ENCODE measurements at regions not wholly inside any gene's neighbourhood (a gene's known extent, or its start where the extent isn't known, plus 50 kb on each side); places are given as distances from the start of the nearest gene placed in this dataset.

DNA sequence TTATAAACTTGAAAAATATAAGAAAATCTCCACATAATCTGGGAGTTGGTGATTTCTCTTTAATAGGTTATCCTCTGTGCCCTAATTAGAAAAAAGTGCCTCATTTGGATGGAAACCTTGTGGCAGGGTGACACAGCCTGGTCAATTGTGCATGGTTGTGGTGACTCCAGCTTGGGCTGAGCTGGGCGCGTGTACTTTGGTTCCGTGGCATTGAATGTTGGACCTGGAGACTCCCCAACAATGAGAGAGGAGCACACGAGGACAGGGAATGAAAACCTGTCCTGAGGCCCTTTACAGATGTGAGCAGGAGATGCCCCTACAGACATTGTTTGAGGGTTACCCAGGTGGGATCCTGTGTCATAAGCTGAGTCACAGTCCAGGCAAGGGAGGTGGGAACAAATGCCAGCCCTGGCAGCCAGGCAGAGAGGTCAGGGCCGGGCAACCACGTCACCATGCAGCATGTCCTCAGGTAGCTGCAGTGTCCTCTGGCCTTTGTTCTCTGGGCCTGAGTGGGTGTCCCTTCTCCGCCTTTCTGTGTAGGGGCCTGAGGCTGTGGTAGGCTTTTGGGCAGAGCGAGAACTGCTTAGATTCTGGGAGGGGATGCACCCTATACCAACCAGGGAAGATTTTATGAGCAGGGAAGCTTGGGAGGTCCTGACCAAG, 147.4 kb upstream of the TBX20 start:
- ChIA-PET CTCF (no interaction called here), POLR2A (no interaction called here)
- TF ChIP-seq ZNF384 (IDR thresholded peaks at IDR 0.05) (no peak), ELF4 (IDR thresholded peaks at IDR 0.05) (no peak), ARNT (IDR thresholded peaks at IDR 0.05) (no peak)
- DNase-seq (ENCODE audit: extremely low spot score), result no peak

DNA sequence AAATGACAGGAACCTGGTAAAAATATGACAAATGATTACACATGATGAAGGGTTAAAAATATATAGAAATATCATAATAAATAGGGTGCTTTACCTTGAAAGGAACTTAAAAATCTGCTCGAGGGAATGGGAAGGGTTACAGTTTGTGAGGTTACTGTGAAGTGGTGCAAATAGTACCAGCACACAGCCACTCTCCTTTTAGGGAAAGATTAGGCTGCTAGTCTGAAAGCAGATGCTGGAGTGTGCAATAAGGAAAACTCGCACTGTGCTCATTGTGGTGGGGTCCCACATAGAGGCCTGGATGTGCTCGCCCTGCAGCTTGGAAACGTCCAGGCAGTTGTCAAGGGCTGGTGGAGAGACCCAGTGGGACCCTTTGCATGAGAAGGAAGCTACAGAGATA, 145.9 kb upstream of the TBX20 start:
- no peak for TF ChIP-seq ARNT (IDR thresholded peaks at IDR 0.05)
- TF ChIP-seq SUZ12 (IDR thresholded peaks at IDR 0.05), result no peak
- TF ChIP-seq L3MBTL2 (conservative IDR thresholded peaks at IDR 0.05), result no peak
- no peak for TF ChIP-seq BHLHE40 (IDR thresholded peaks at IDR 0.05; ENCODE audit: borderline replicate concordance)
- no peak for TF ChIP-seq ZNF384 (IDR thresholded peaks at IDR 0.05)
- TF ChIP-seq, protein P1, sequence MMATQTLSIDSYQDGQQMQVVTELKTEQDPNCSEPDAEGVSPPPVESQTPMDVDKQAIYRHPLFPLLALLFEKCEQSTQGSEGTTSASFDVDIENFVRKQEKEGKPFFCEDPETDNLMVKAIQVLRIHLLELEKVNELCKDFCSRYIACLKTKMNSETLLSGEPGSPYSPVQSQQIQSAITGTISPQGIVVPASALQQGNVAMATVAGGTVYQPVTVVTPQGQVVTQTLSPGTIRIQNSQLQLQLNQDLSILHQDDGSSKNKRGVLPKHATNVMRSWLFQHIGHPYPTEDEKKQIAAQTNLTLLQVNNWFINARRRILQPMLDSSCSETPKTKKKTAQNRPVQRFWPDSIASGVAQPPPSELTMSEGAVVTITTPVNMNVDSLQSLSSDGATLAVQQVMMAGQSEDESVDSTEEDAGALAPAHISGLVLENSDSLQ (IDR thresholded peaks at IDR 0.05), result no peak
- no peak for TF ChIP-seq FOXM1 (IDR thresholded peaks at IDR 0.05; ENCODE audit: borderline replicate concordance)
- no peak for TF ChIP-seq NFRKB (IDR thresholded peaks at IDR 0.05)
- TF ChIP-seq TARDBP (IDR thresholded peaks at IDR 0.05), result no peak
- TF ChIP-seq HDGF (IDR thresholded peaks at IDR 0.05; ENCODE audit: borderline replicate concordance), result no peak
- no peak for TF ChIP-seq SP1 (IDR thresholded peaks at IDR 0.05)
- TF ChIP-seq CTBP1 (IDR thresholded peaks at IDR 0.05; ENCODE audit: borderline replicate concordance), result no peak
- TF ChIP-seq LEF1 (IDR thresholded peaks at IDR 0.05; ENCODE audit: borderline replicate concordance), result no peak
- no peak for TF ChIP-seq FOXK2 (IDR thresholded peaks at IDR 0.05)
- TF ChIP-seq FOXA1 (IDR thresholded peaks at IDR 0.05), result no peak
- DNase-seq (ENCODE audit: extremely low spot score), result no peak
- ChIA-PET CTCF (no interaction called here), POLR2A (no interaction called here)

DNA sequence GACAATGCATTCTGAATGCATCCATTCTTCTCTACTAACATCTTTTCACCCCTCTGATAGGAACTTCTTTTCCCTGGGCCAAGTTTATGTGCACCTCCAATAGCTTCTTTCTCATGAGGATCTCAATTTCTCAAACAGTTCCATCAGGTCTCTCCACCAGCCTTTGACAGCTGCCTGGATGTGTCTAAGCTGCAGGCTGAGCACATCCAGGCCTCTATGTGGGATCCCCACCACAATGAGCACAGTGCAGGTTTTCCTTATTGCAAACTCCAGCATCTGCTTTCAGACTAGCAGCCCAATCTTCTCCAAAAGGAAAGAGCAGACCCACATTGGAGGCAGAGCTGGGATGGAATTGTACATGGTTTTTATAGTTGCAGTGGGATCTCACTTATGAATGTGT, 145.3 kb upstream of the TBX20 start:
- ChIA-PET POLR2A (no interaction called here), CTCF (no interaction called here)
- no peak for DNase-seq (ENCODE audit: extremely low spot score)
- TF ChIP-seq NFRKB (IDR thresholded peaks at IDR 0.05) (no peak), ELF4 (IDR thresholded peaks at IDR 0.05) (no peak)

DNA sequence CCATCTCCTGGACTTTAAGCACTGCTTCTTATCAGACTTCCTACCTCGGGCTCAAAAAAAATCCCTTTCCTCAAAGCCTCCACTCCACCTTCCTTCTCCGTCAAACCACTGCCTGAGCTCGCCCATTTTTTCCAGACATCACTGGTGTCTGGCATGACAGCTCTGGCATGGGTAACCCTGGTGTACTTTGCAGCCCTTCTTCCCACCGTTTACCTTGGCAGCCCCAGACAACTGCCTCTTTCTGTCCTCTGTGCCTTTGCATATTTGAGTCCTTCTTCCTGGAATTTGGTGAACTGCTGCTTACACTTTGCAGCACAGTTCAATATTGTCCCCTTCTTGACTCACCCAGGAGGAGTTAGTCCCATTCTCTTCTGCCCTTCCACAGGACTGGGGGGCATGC, 144.6 kb upstream of the TBX20 start:
- CTCF ChIA-PET, result no interaction called here
- POLR2A ChIA-PET, result no interaction called here
- TF ChIP-seq FOXK2 (IDR thresholded peaks at IDR 0.05) (no peak), SP1 (IDR thresholded peaks at IDR 0.05) (no peak), L3MBTL2 (conservative IDR thresholded peaks at IDR 0.05) (no peak), FOXM1 (IDR thresholded peaks at IDR 0.05; ENCODE audit: borderline replicate concordance) (no peak), ELF4 (IDR thresholded peaks at IDR 0.05) (no peak), ARNT (IDR thresholded peaks at IDR 0.05) (no peak)

DNA sequence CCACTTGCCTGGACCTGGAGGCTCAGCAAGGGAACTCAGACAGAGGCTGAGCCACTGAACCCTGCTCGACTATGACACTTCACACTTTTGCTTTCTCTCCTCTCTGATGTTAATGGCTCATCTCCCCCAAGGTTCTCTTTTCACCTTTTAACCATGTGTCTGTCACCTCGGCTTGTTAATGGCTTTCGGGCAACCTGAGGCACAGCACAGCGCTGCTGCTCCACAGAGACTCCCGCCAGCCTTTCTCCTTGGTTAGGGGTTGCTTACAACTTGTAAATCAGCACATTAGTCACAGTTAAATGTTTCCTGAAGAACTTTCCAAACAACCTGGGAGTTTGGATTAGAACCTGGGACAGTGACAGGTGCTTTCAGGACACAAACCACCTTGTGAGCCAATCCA, 136.2 kb upstream of the TBX20 start:
- ChIA-PET POLR2A (no interaction called here), CTCF (no interaction called here)
- TF ChIP-seq LEF1 (IDR thresholded peaks at IDR 0.05; ENCODE audit: borderline replicate concordance) (no peak), SUZ12 (IDR thresholded peaks at IDR 0.05) (no peak), FOXM1 (IDR thresholded peaks at IDR 0.05; ENCODE audit: borderline replicate concordance) (no peak), BHLHE40 (IDR thresholded peaks at IDR 0.05; ENCODE audit: borderline replicate concordance) (no peak), TARDBP (IDR thresholded peaks at IDR 0.05) (no peak), FOXK2 (IDR thresholded peaks at IDR 0.05) (no peak), FOXA1 (IDR thresholded peaks at IDR 0.05) (no peak), ZNF384 (IDR thresholded peaks at IDR 0.05) (no peak), HDGF (IDR thresholded peaks at IDR 0.05; ENCODE audit: borderline replicate concordance) (no peak), SP1 (IDR thresholded peaks at IDR 0.05) (no peak), ARNT (IDR thresholded peaks at IDR 0.05) (no peak), NFRKB (IDR thresholded peaks at IDR 0.05) (no peak)
- TF ChIP-seq, protein P1 (IDR thresholded peaks at IDR 0.05), result no peak
- no peak for DNase-seq (ENCODE audit: extremely low spot score)

More for the DNA sequence above, 144.6 kb upstream of the TBX20 start:
- DNase-seq (ENCODE audit: extremely low spot score), result no peak

DNA sequence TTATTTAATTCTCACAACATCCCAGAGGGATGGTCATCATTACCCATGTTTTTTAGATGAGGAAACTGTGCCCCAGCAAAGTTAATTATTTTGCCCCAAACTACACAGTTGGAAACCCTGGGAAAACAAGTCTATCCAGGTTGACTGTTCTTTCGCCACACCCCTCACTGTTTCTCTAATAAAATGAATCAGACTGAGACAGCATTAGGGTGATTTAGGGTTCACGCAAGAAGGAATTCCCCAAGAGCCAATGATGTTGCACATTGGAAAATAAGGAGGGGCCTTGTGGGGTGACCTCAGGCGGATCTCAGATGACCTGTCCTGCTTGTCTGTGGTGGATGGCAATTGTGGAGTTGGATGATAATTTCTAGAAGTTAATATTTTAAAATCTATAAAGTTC, 135.7 kb upstream of the TBX20 start:
- ChIA-PET CTCF (no interaction called here), POLR2A (no interaction called here)
- TF ChIP-seq HDGF (IDR thresholded peaks at IDR 0.05; ENCODE audit: borderline replicate concordance), result no peak
- TF ChIP-seq FOXK2 (IDR thresholded peaks at IDR 0.05), result no peak
- DNase-seq (ENCODE audit: extremely low spot score), result no peak

DNA sequence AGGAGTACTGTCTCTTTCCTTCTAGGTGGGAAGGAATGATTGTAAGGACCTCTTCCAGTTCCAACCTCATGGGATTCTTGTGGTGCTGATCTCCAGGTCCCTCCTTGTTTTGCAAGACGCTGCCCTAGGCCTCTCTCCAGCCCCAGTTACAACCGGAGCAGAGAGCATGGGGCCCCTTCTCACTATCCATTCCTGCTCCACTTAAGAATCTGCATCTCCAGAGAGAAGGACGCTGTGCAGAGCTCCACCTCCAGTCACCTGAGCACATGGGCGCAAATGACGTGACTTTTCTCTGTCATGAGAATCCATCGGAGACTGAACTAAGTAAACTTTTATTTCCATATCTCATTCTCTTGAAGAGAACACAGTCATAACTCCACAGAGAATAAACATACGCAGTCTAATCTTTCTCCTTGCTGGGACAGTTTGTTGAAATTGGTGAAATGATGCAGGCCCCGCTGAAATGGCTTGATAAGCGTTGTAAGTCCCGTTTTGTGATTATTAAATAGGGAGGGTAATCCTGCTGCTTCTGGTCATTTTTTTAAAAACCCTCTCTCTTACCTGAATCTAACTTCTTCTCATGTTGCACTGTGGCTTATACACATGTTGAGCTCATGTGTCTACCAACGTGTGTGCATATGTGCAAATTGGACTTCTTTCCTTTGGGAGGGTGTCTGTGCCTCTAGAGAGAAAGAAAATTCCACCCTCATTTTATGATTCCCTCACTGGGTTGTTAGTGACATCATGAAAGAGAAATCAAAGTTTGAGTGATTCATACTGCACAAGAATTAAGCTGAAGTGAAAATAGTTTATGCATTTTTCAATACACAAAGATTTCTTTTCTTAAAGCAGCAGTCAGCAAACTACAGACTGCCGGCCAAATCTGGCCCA, 133.2 kb upstream of the TBX20 start:
- CTCF ChIA-PET, result no interaction called here
- DNase-seq (ENCODE audit: extremely low spot score), result no peak
- POLR2A ChIA-PET, result no interaction called here
- TF ChIP-seq NFRKB (IDR thresholded peaks at IDR 0.05), result no peak
- no peak for TF ChIP-seq FOXK2 (IDR thresholded peaks at IDR 0.05)
- TF ChIP-seq SP1 (IDR thresholded peaks at IDR 0.05), result no peak
- TF ChIP-seq TARDBP (IDR thresholded peaks at IDR 0.05), result no peak
- no peak for TF ChIP-seq HDGF (IDR thresholded peaks at IDR 0.05; ENCODE audit: borderline replicate concordance)
- TF ChIP-seq L3MBTL2 (conservative IDR thresholded peaks at IDR 0.05), result no peak
- TF ChIP-seq BHLHE40 (IDR thresholded peaks at IDR 0.05; ENCODE audit: borderline replicate concordance), result no peak
- no peak for TF ChIP-seq SUZ12 (IDR thresholded peaks at IDR 0.05)
- no peak for TF ChIP-seq FOXM1 (IDR thresholded peaks at IDR 0.05; ENCODE audit: borderline replicate concordance)
- TF ChIP-seq ZNF384 (IDR thresholded peaks at IDR 0.05), result no peak
- no peak for TF ChIP-seq ELF4 (IDR thresholded peaks at IDR 0.05)
- TF ChIP-seq, protein P1 (IDR thresholded peaks at IDR 0.05), result no peak
- TF ChIP-seq LEF1 (IDR thresholded peaks at IDR 0.05; ENCODE audit: borderline replicate concordance), result no peak
- no peak for TF ChIP-seq ARNT (IDR thresholded peaks at IDR 0.05)
- TF ChIP-seq CTBP1 (IDR thresholded peaks at IDR 0.05; ENCODE audit: borderline replicate concordance), result no peak
